ENCODE measurements at regions not wholly inside any gene's neighbourhood (a gene's known extent, or its start where the extent isn't known, plus 50 kb on each side); places are given as distances from the start of the nearest gene placed in this dataset.

GRCh38 chrX:39258331-39258730 lies 457.1 kb downstream of the MID1IP1 start:
- TF ChIP-seq CHD2 (IDR thresholded peaks at IDR 0.05; ENCODE audit: low read length, partially characterized antibody) (no peak), POLR2AphosphoS5 (IDR thresholded peaks at IDR 0.05; ENCODE audit: low read depth, low read length) (no peak), REST (IDR thresholded peaks at IDR 0.05; ENCODE audit: low read depth, low read length) (no peak)
